Posterior cingulate gyrus (tissue), 11 donors: ENCODE measurements at regions not wholly inside any gene's neighbourhood (a gene's known extent, or its start where the extent isn't known, plus 50 kb on each side); places are given as distances from the start of the nearest gene placed in this dataset.

Experiments used
- DNase-seq, 10 donors: peaks; one replicate each; pipeline versions ENCODE4 v3.0.0 to v3.0.0-alpha.2; 2020 to 2021; ENCODE audit warnings: mixed read lengths in 3 of 10
- intact Hi-C: fragments of 100-400 bp; cut with DNase I; formaldehyde crosslinking; loops from one replicate; pipeline ENCODE4 v1.15.1; 2023

DNA sequence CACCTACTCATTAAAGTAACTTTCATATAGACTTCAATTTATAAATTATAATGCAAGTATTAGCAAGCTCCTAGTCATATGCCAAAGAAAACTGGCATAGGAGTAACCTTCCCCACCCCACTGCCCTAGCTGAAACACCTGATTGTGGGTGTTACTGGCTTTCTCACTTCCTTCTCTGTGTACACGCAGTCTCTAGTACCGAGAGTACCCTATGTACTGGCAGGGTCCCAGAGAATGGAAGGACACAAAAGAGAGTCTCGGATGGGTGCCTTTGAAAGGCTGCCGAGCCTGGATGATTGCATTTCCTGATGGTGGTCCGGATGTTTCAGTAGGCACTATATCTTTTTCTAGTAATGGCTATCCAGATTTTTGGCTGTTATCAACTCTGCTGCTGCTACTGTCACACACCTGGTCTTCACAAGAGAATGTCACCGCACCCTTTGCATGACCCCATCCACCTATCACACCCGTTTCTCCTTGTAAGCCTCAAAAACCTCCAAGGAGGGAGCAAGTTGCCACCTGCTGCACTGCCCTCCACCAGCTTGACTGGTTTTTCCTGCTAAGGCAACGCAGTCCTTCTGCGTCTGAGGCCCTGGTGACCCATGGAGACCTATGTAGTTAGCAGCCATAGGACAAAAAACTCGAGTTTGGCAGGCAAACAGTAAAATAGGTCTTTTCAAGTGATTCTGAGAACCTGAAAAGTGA, 53.8 kb upstream of the CLINT1 start:
- DNase-seq = no peak
- intact Hi-C loops = no loop called here

GRCh38 chr5:157911568-157911967, 52.6 kb upstream of the CLINT1 start:
- no peak for DNase-seq
- intact Hi-C loops = no loop called here
